Endothelial cell of umbilical vein (primary cell): ENCODE measurements at regions not wholly inside any gene's neighbourhood (a gene's known extent, or its start where the extent isn't known, plus 50 kb on each side); places are given as distances from the start of the nearest gene placed in this dataset.

ENCODE experiments used
- BruUV-seq: library from RNA; stranded (reverse); fragments of 400-500 nt; replicated peaks from 2 replicates; lab custom pipeline; 2021; lab: Mats Ljungman, UMichigan
- CTCF ChIA-PET: fragments of 300-600, 350-600 bp; sonication (Branson Sonifier 250); formaldehyde crosslinking; loops from one replicate; lab custom pipeline; 2021; ENCODE audit warnings: antibody characterized with exemption, inconsistent platforms; lab: Charles Lee
- POLR2A ChIA-PET: fragments of 300-600, 350-600 bp; sonication (Branson Sonifier 250); formaldehyde crosslinking; loops from one replicate; lab custom pipeline; 2021; ENCODE audit warnings: antibody characterized with exemption, inconsistent platforms; lab: Charles Lee
- DNase-seq: peaks from one replicate; pipeline ENCODE4 v3.0.0-alpha.2; 2011; ENCODE audit warnings: low read depth, low spot score
- FAIRE-seq: peaks from 2 replicates; lab custom pipeline; 2011; peaks lifted over from hg19 to GRCh38; lab: Jason Lieb, UNC
- H2AFZ ChIP-seq: 2 replicates; pipeline ENCODE4 v1.6.0; 2012; ENCODE audit warnings: low read depth, low read length, control low read depth, inconsistent platforms
- H3K27ac ChIP-seq: 2 replicates; pipeline ENCODE4 v1.5.1; 2011; ENCODE audit warnings: low read depth, mild to moderate bottlenecking, control low read depth, low read length, moderate library complexity; ENCODE audit not compliant: insufficient read depth
- H3K27me3 ChIP-seq, 2 experiments: 2 replicates each; pipeline versions ENCODE4 v1.6.0 to v1.6.1; 2011; ENCODE audit warnings: low read length in 2 of 2, mixed read lengths in 1 of 2; ENCODE audit not compliant: control insufficient read depth in 2 of 2, insufficient read depth in 2 of 2
- H3K36me3 ChIP-seq, 2 experiments: 2 replicates in 1 of 2; 3 replicates in 1 of 2; pipeline ENCODE4 v1.5.1; 2011; ENCODE audit warnings: low read length in 2 of 2, mild to moderate bottlenecking in 1 of 2, moderate library complexity in 1 of 2; ENCODE audit not compliant: control insufficient read depth in 2 of 2, insufficient read depth in 2 of 2; ENCODE audit errors: extremely low read depth in 1 of 2
- H3K4me1 ChIP-seq: 3 replicates; pipeline ENCODE4 v1.5.1; 2011; ENCODE audit warnings: mild to moderate bottlenecking, low read length; ENCODE audit not compliant: control insufficient read depth, insufficient read depth; ENCODE audit errors: extremely low read depth
- H3K4me2 ChIP-seq: 2 replicates; pipeline ENCODE4 v1.6.1; 2011; ENCODE audit warnings: low read length, control low read depth, mixed read lengths; ENCODE audit not compliant: insufficient read depth
- H3K4me3 ChIP-seq, 3 experiments: fragments of 200-600 bp in 1 of 3; sonication (generic), shearing (Covaris generic) in 1 of 3; replicated peaks in 1 of 3; 2 replicates each; pipeline ENCODE4 v1.5.1; 2011 to 2016; ENCODE audit warnings: control low read depth in 3 of 3, low read length in 3 of 3, mild to moderate bottlenecking in 2 of 3, inconsistent platforms in 1 of 3, low read depth in 1 of 3, moderate library complexity in 1 of 3; ENCODE audit not compliant: insufficient read depth in 1 of 3
- H3K79me2 ChIP-seq: 2 replicates; pipeline ENCODE4 v1.6.0; 2012; ENCODE audit warnings: low read length, inconsistent platforms; ENCODE audit not compliant: control insufficient read depth, insufficient read depth
- H3K9ac ChIP-seq: replicated peaks from 2 replicates; pipeline ENCODE3; 2011; ENCODE audit warnings: low read length, control low read depth; ENCODE audit not compliant: insufficient read depth; ENCODE audit errors: extremely low read depth
- H3K9me1 ChIP-seq: replicated peaks from 3 replicates; pipeline ENCODE4 v1.6.0; 2011; ENCODE audit warnings: mild to moderate bottlenecking, low read length; ENCODE audit not compliant: control insufficient read depth, insufficient read depth; ENCODE audit errors: extremely low read depth
- H3K9me3 ChIP-seq: replicated peaks from 2 replicates; pipeline ENCODE4 v1.5.1; 2012; ENCODE audit warnings: low read length, inconsistent platforms; ENCODE audit not compliant: control insufficient read depth, insufficient read depth
- H4K20me1 ChIP-seq: replicated peaks from 2 replicates; pipeline ENCODE3; 2011; ENCODE audit warnings: mild to moderate bottlenecking, low read length; ENCODE audit not compliant: control insufficient read depth, insufficient read depth; ENCODE audit errors: extremely low read depth
- CTCF ChIP-seq, 2 donors: IDR thresholded peaks; 1 replicate in 1 of 2; 2 replicates in 1 of 2; pipeline ENCODE4 v1.5.1; 2011; ENCODE audit warnings: low read length in 2 of 2, mild to moderate bottlenecking in 2 of 2, moderate library complexity in 2 of 2, control low read depth in 1 of 2, inconsistent platforms in 1 of 2, low read depth in 1 of 2; ENCODE audit not compliant: insufficient read depth in 1 of 2; ENCODE audit errors: extremely low read depth in 1 of 2
- EZH2 ChIP-seq: IDR thresholded peaks from 2 replicates; pipeline ENCODE4 v1.6.1; 2012; ENCODE audit warnings: borderline replicate concordance, low read depth, mild to moderate bottlenecking, moderate library complexity, low read length, inconsistent platforms; ENCODE audit not compliant: severe bottlenecking
- FOS ChIP-seq: IDR thresholded peaks from 2 replicates; pipeline ENCODE4 v1.6.1; 2011; ENCODE audit warnings: mild to moderate bottlenecking, low read length, moderate library complexity, borderline replicate concordance; ENCODE audit not compliant: insufficient read depth
- GATA2 ChIP-seq: IDR thresholded peaks from 2 replicates; pipeline ENCODE4 v1.7.0; 2011; ENCODE audit warnings: low read depth, mild to moderate bottlenecking, moderate library complexity, mixed read lengths, low read length; ENCODE audit not compliant: insufficient read length, insufficient read depth
- JUN ChIP-seq: IDR thresholded peaks from 2 replicates; pipeline ENCODE4 v1.6.1; 2011; ENCODE audit warnings: borderline replicate concordance, low read depth; ENCODE audit not compliant: insufficient read length, insufficient read depth
- MAX ChIP-seq: IDR thresholded peaks from 2 replicates; pipeline ENCODE4 v1.6.1; 2011; ENCODE audit not compliant: insufficient read depth, insufficient read length
- MYC ChIP-seq: IDR thresholded peaks from one replicate; pipeline ENCODE4 v1.6.1; 2011; ENCODE audit warnings: mild to moderate bottlenecking, low read depth, low read length
- POLR2A ChIP-seq: IDR thresholded peaks from 2 replicates; pipeline ENCODE4 v1.6.1; 2012; ENCODE audit warnings: low read depth, mild to moderate bottlenecking, control low read depth, low read length
- POLR2AphosphoS5 ChIP-seq: IDR thresholded peaks from 2 replicates; pipeline ENCODE4 v1.6.1; 2012; ENCODE audit warnings: low read depth, mild to moderate bottlenecking, control low read depth, low read length, moderate library complexity; ENCODE audit not compliant: insufficient read depth
- dilution Hi-C: fragments of 300-500 bp; cut with MboI; formaldehyde crosslinking; loops from one replicate; pipeline ENCODE4 v1.15.0; 2019; ENCODE audit warnings: low sequenced_read_pairs; ENCODE audit not compliant: extremely low pct_ligation_motif_present
- intact Hi-C: fragments of 100-400 bp; cut with micrococcal nuclease; formaldehyde crosslinking; loops from one replicate; pipeline ENCODE4 v1.10.0; 2022

DNA sequence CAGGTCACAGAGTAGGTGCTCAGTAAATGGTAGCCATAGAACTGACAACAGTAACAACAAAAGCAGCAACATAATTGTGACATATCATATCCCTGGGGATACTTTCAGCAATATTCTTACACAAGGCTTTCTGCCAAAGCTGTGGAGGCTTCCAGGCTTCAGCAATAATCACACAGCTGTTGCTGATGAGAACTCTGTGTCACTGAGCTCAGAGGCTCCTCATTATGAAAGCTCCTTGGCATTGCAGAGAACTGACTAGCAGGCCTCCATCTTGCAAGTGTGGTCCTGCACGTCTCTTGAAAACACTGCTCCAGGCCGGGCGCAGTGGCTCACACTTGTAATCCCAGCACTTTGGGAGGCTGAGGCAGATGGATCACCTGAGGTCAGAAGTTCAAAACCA is 97.3 kb upstream of the BTG1 start:
- ChIA-PET CTCF (interaction anchor here (1.2 to 2.4 kb wide), 4 partner anchors 8 to 30 kb away, joined by 3 to 7 read pairs (median 6); no protein-coding TSS in a partner anchor), POLR2A (no interaction called here)
- Histone ChIP-seq H3K4me3 (no peak overlapping the region), H3K79me2 (no peaks in the 10 kb centered on the region), H3K9me1 (no peaks in the 10 kb centered on the region), H2AFZ (no peak overlapping the region), H3K4me2 (no peak overlapping the region), H3K36me3 (no peaks in the 10 kb centered on the region), H3K27me3 (no peaks in the 10 kb centered on the region), H3K9ac (no peak overlapping the region), H4K20me1 (no peaks in the 10 kb centered on the region), H3K27ac (no peak overlapping the region), H3K4me1 (no peaks in the 10 kb centered on the region), H3K9me3 (no peaks in the 10 kb centered on the region)
- FAIRE-seq: no peak
- no TSS peak for BruUV-seq
- DNase-seq: no peak
- dilution Hi-C loops: no loop called here
- TF ChIP-seq GATA2: no peak
- TF ChIP-seq JUN: no peak
- no peak for TF ChIP-seq FOS
- no peak for TF ChIP-seq MAX
- TF ChIP-seq EZH2: no peak
- TF ChIP-seq MYC: no peak
- TF ChIP-seq POLR2AphosphoS5: no peak
- no peak for TF ChIP-seq CTCF (IDR thresholded peaks at IDR 0.05; ENCODE audit: extremely low read depth in 1 of 2, insufficient read depth in 1 of 2, low read depth in 1 of 2, low read length in 2 of 2)
- TF ChIP-seq POLR2A: no peak
- intact Hi-C loops: no loop called here
